ENCODE measurements at regions not wholly inside any gene's neighbourhood (a gene's known extent, or its start where the extent isn't known, plus 50 kb on each side); places are given as distances from the start of the nearest gene placed in this dataset.

DNA sequence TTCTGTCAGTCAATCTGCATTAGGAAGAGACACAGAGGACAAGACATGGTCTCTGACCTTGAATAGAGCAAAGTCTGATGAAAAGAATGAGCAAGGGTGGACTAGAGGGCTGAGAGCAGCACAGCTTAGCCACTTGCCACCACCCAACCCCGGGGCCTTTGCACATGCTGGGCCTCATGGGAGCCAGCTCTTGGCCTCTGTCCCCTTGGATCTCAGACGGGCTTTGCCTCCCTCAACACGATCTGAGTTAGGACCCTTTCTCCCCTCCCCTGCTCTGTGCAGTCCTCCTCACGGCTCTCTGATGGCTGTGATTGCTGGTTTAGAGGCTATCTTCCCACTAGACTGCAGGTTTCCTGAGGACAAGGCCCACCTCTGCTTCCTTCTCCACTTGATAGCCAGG lies 131.6 kb upstream of the B3GAT1 start:
- Histone ChIP-seq H3K36me3 (no peaks in the 10 kb centered on the region), H3K4me3 (no peak overlapping the region), H3K4me1 (no peaks in the 10 kb centered on the region), H3K9me3 (peaks cover 0 to 6% (median 0%) of the 10 kb centered on the region in 12 donors), H3K27me3 (peaks cover 0 to 26% (median 0%) of the 10 kb centered on the region in 9 donors), H3K27ac (no peak overlapping the region)
- intact Hi-C loops (cut with DNase I), result no loop called here
- ATAC-seq, result no peak
- DNase-seq, result no peak
- TF ChIP-seq POLR2A (IDR thresholded peaks at IDR 0.05) (no peak), CTCF (IDR thresholded peaks at IDR 0.05) (no peak)
- 69 to 82% (median 78%) methylated on average over 4 of the region's 4 CpGs for WGBS, 4 donors

GRCh38 chr11:134543241-134543640 lies 131.2 kb upstream of the B3GAT1 start:
- H3K27me3 ChIP-seq, result peaks cover 0 to 30% (median 0%) of the 10 kb centered on the region in 9 donors
- no peak overlapping the region for H3K27ac ChIP-seq
- 69 to 80% (median 71%) methylated on average over 4 of the region's 4 CpGs for WGBS, 4 donors
- H3K4me3 ChIP-seq, result no peak overlapping the region
- H3K9me3 ChIP-seq, result peaks cover 0 to 6% (median 0%) of the 10 kb centered on the region in 12 donors
- ATAC-seq (no peak), DNase-seq (no peak)
- TF ChIP-seq CTCF (IDR thresholded peaks at IDR 0.05), result no peak
- TF ChIP-seq POLR2A (IDR thresholded peaks at IDR 0.05), result no peak
- intact Hi-C loops (cut with DNase I), result no loop called here
- no peaks in the 10 kb centered on the region for H3K36me3 ChIP-seq
- no peaks in the 10 kb centered on the region for H3K4me1 ChIP-seq

DNA sequence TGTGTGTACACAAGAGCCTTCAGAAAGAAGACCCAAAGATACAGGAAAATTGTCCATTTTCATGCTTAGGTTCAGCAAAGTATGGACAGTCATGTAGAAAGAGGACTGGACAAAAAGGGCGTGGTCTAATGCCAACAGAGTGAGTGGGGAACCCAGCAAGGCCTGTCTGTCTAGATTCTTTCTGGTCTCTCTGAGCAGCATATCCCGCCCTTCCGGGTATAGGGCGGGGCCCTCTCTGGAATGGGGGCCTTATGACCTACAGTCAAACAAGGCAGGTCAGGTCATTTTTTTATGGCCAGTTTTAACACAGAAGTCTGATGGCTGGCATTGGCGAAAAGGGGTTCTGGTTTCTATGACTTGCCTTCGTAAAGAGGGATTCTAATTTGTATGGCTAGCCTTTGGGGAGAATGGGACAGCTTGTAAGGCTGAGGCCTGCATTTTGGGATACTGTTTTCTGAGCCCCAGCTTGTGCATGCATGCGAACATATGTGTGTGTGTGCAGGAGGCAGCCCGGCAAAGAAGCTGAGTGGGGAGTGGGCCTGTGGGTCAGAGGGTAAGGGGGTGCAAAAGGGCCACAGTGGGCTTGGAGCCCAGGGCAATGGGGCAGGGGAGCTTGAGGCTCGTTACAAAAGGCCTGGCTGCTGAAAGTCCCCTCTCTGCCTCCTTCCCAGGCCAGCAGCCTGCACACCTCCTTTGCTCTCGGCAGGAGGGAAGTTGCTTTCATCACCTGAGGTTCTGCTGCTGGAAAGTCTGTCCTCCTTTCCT lies 130.5 kb upstream of the B3GAT1 start:
- 67 to 76% (median 73%) methylated on average over 10 of the region's 10 CpGs for WGBS, 4 donors

More for the DNA sequence above, 130.5 kb upstream of the B3GAT1 start:
- ATAC-seq (no peak), DNase-seq (peak in 1 of 5 donors; percentile 4)
- H3K27me3 ChIP-seq, result peaks cover 0 to 36% (median 0%) of the 10 kb centered on the region in 9 donors
- TF ChIP-seq POLR2A (IDR thresholded peaks at IDR 0.05) (no peak), CTCF (IDR thresholded peaks at IDR 0.05) (no peak)
- no peak overlapping the region for H3K27ac ChIP-seq
- H3K4me3 ChIP-seq, result no peak overlapping the region
- intact Hi-C loops (cut with DNase I), result no loop called here
- H3K9me3 ChIP-seq, result peaks cover 0 to 6% (median 0%) of the 10 kb centered on the region in 12 donors
- no peaks in the 10 kb centered on the region for H3K36me3 ChIP-seq
- H3K4me1 ChIP-seq, result no peaks in the 10 kb centered on the region

Measured in heart left ventricle (tissue), 16 donors.